Esophagus muscularis mucosa (tissue), 3 donors: ENCODE measurements at regions not wholly inside any gene's neighbourhood (a gene's known extent, or its start where the extent isn't known, plus 50 kb on each side); places are given as distances from the start of the nearest gene placed in this dataset.

Source experiments
- POLR2A ChIP-seq: fragments of 450-650 bp; IDR thresholded peaks from one replicate; pipeline ENCODE4 v1.6.1; 2017; ENCODE audit warnings: antibody characterized with exemption, moderate library complexity, mild to moderate bottlenecking, low read depth
- POLR2AphosphoS5 ChIP-seq, 2 donors: sonication (generic); formaldehyde crosslinking; IDR thresholded peaks; one replicate each; pipeline ENCODE4 v1.6.1; 2017; ENCODE audit warnings: antibody characterized with exemption in 2 of 2
- TF ChIP-seq, protein P1 (sequence below), 3 experiments: fragments of 200-600 bp in 2 of 3; fragments of 450-650 bp in 1 of 3; sonication (generic) in 2 of 3; IDR thresholded peaks; one replicate each; pipeline ENCODE4 v1.5.1; 2017 to 2019; ENCODE audit warnings: antibody characterized with exemption in 3 of 3, mild to moderate bottlenecking in 2 of 3, moderate library complexity in 1 of 3

- TF ChIP-seq POLR2A, result no peak
- TF ChIP-seq, protein P1, sequence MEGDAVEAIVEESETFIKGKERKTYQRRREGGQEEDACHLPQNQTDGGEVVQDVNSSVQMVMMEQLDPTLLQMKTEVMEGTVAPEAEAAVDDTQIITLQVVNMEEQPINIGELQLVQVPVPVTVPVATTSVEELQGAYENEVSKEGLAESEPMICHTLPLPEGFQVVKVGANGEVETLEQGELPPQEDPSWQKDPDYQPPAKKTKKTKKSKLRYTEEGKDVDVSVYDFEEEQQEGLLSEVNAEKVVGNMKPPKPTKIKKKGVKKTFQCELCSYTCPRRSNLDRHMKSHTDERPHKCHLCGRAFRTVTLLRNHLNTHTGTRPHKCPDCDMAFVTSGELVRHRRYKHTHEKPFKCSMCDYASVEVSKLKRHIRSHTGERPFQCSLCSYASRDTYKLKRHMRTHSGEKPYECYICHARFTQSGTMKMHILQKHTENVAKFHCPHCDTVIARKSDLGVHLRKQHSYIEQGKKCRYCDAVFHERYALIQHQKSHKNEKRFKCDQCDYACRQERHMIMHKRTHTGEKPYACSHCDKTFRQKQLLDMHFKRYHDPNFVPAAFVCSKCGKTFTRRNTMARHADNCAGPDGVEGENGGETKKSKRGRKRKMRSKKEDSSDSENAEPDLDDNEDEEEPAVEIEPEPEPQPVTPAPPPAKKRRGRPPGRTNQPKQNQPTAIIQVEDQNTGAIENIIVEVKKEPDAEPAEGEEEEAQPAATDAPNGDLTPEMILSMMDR (IDR thresholded peaks at IDR 0.05), result no peak
- TF ChIP-seq POLR2AphosphoS5 (IDR thresholded peaks at IDR 0.05), result no peak
Measured at GRCh38 chr5:105899726-105900125, 1771.0 kb downstream of the EFNA5 start.
